ENCODE measurements at regions not wholly inside any gene's neighbourhood (a gene's known extent, or its start where the extent isn't known, plus 50 kb on each side); places are given as distances from the start of the nearest gene placed in this dataset.

GRCh38 chr2:129367107-129367506 lies 612.4 kb upstream of the RAB6C start:
- 80% methylated on average over 4 of the region's 4 CpGs for WGBS
- no peak for DNase-seq (ENCODE audit: low read depth in 6 of 9, low spot score in 9 of 9)
- no peak overlapping the region for H3K27ac ChIP-seq (ENCODE audit: low read depth in 1 of 2, low read length in 1 of 2)
- H3K4me1 ChIP-seq (ENCODE audit: control insufficient read depth in 2 of 2, insufficient read depth in 2 of 2, low read length in 2 of 2): no peaks in the 10 kb centered on the region
- no peaks in the 10 kb centered on the region for H3K9me3 ChIP-seq (ENCODE audit: control insufficient read depth in 2 of 2, insufficient read depth in 1 of 2, low read length in 1 of 2)
- no peak overlapping the region for H3K4me3 ChIP-seq (ENCODE audit: low read length in 2 of 2)
- no peaks in the 10 kb centered on the region for H3K27me3 ChIP-seq (ENCODE audit: control insufficient read depth in 2 of 2, insufficient read depth in 1 of 2, low read length in 1 of 2)
- H3K36me3 ChIP-seq (ENCODE audit: control insufficient read depth in 2 of 2, insufficient read depth in 2 of 2, low read length in 1 of 2): no peaks in the 10 kb centered on the region

- 95% methylated on average over 2 of the region's 2 CpGs for WGBS
- Histone ChIP-seq H3K4me3 (ENCODE audit: low read length in 2 of 2) (no peak overlapping the region), H3K9me3 (ENCODE audit: control insufficient read depth in 2 of 2, insufficient read depth in 1 of 2, low read length in 1 of 2) (no peaks in the 10 kb centered on the region), H3K36me3 (ENCODE audit: control insufficient read depth in 2 of 2, insufficient read depth in 2 of 2, low read length in 1 of 2) (no peaks in the 10 kb centered on the region), H3K4me1 (ENCODE audit: control insufficient read depth in 2 of 2, insufficient read depth in 2 of 2, low read length in 2 of 2) (no peaks in the 10 kb centered on the region), H3K27ac (ENCODE audit: low read depth in 1 of 2, low read length in 1 of 2) (no peak overlapping the region), H3K27me3 (ENCODE audit: control insufficient read depth in 2 of 2, insufficient read depth in 1 of 2, low read length in 1 of 2) (no peaks in the 10 kb centered on the region)
- no peak for DNase-seq (ENCODE audit: low read depth in 6 of 9, low spot score in 9 of 9)
Observed at GRCh38 chr2:129369437-129369836, 610.0 kb upstream of the RAB6C start.

- no peaks in the 10 kb centered on the region for H3K9me3 ChIP-seq (ENCODE audit: control insufficient read depth in 2 of 2, insufficient read depth in 1 of 2, low read length in 1 of 2)
- H3K27ac ChIP-seq (ENCODE audit: low read depth in 1 of 2, low read length in 1 of 2): no peak overlapping the region
- no peak overlapping the region for H3K4me3 ChIP-seq (ENCODE audit: low read length in 2 of 2)
- DNase-seq (ENCODE audit: low read depth in 6 of 9, low spot score in 9 of 9): no peak
- H3K36me3 ChIP-seq (ENCODE audit: control insufficient read depth in 2 of 2, insufficient read depth in 2 of 2, low read length in 1 of 2): no peaks in the 10 kb centered on the region
- no peaks in the 10 kb centered on the region for H3K27me3 ChIP-seq (ENCODE audit: control insufficient read depth in 2 of 2, insufficient read depth in 1 of 2, low read length in 1 of 2)
- no peaks in the 10 kb centered on the region for H3K4me1 ChIP-seq (ENCODE audit: control insufficient read depth in 2 of 2, insufficient read depth in 2 of 2, low read length in 2 of 2)
- 75% methylated on average over 7 of the region's 7 CpGs for WGBS
Observed at GRCh38 chr2:129374452-129374851, 605.0 kb upstream of the RAB6C start.

DNA sequence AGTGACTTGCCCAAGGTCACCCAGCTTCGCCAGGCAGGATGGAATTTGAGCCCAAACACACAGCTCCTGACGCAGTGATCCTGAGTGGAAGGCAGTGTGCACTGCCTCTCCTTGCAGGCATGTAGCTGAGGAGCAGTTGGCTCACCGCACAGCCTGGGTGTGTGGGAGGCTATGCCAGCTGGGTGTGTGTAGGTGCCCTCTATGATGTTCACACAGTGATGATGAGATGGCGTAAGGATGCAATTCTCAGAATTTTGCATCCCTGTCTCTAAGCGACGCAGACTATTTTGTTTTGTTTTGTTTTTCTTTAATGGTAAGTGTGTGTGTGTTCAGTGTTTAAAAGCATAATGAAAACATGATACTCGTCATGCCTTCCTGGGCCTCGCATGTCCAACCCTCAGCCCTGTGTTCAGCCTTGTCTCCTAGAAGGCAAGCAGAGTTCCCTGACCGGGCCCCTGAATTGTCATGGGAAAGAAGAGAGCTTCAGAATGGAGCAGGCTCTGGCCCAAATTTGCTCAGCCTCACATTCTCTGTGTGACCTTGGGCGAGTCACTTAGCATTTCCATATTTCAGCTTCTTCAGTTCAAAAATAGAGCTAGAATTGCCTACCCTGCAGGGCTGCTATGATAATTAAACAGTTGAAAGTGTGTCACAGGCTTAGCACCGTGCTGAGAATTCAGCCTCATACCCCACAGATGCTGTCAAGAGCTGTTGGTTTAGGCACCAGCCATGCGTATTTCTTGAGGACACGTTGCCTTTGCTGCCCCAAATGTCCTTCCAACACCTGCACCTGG lies 603.6 kb upstream of the RAB6C start:
- Histone ChIP-seq H3K27me3 (ENCODE audit: control insufficient read depth in 2 of 2, insufficient read depth in 1 of 2, low read length in 1 of 2) (no peaks in the 10 kb centered on the region), H3K4me3 (ENCODE audit: low read length in 2 of 2) (no peak overlapping the region), H3K27ac (ENCODE audit: low read depth in 1 of 2, low read length in 1 of 2) (no peak overlapping the region), H3K9me3 (ENCODE audit: control insufficient read depth in 2 of 2, insufficient read depth in 1 of 2, low read length in 1 of 2) (no peaks in the 10 kb centered on the region), H3K36me3 (ENCODE audit: control insufficient read depth in 2 of 2, insufficient read depth in 2 of 2, low read length in 1 of 2) (no peaks in the 10 kb centered on the region), H3K4me1 (ENCODE audit: control insufficient read depth in 2 of 2, insufficient read depth in 2 of 2, low read length in 2 of 2) (no peaks in the 10 kb centered on the region)
- 94% methylated on average over 13 of the region's 13 CpGs for WGBS
- no peak for DNase-seq (ENCODE audit: low read depth in 6 of 9, low spot score in 9 of 9)

- no peaks in the 10 kb centered on the region for H3K27me3 ChIP-seq (ENCODE audit: control insufficient read depth in 2 of 2, insufficient read depth in 1 of 2, low read length in 1 of 2)
- no peak overlapping the region for H3K27ac ChIP-seq (ENCODE audit: low read depth in 1 of 2, low read length in 1 of 2)
- no peak for DNase-seq (ENCODE audit: low read depth in 6 of 9, low spot score in 9 of 9)
- 86% methylated on average over 16 of the region's 16 CpGs for WGBS
- H3K9me3 ChIP-seq (ENCODE audit: control insufficient read depth in 2 of 2, insufficient read depth in 1 of 2, low read length in 1 of 2): no peaks in the 10 kb centered on the region
- no peak overlapping the region for H3K4me3 ChIP-seq (ENCODE audit: low read length in 2 of 2)
- H3K4me1 ChIP-seq (ENCODE audit: control insufficient read depth in 2 of 2, insufficient read depth in 2 of 2, low read length in 2 of 2): no peaks in the 10 kb centered on the region
- no peaks in the 10 kb centered on the region for H3K36me3 ChIP-seq (ENCODE audit: control insufficient read depth in 2 of 2, insufficient read depth in 2 of 2, low read length in 1 of 2)
Observed at GRCh38 chr2:129376426-129377077, 602.9 kb upstream of the RAB6C start.

- no peaks in the 10 kb centered on the region for H3K9me3 ChIP-seq (ENCODE audit: control insufficient read depth in 2 of 2, insufficient read depth in 1 of 2, low read length in 1 of 2)
- no peaks in the 10 kb centered on the region for H3K36me3 ChIP-seq (ENCODE audit: control insufficient read depth in 2 of 2, insufficient read depth in 2 of 2, low read length in 1 of 2)
Observed at GRCh38 chr2:129377078-129377469, 602.4 kb upstream of the RAB6C start.

GRCh38 chr2:129378186-129378585 lies 601.3 kb upstream of the RAB6C start:
- Histone ChIP-seq H3K4me3 (ENCODE audit: low read length in 2 of 2) (no peak overlapping the region), H3K27ac (ENCODE audit: low read depth in 1 of 2, low read length in 1 of 2) (no peak overlapping the region), H3K9me3 (ENCODE audit: control insufficient read depth in 2 of 2, insufficient read depth in 1 of 2, low read length in 1 of 2) (no peaks in the 10 kb centered on the region), H3K27me3 (ENCODE audit: control insufficient read depth in 2 of 2, insufficient read depth in 1 of 2, low read length in 1 of 2) (no peaks in the 10 kb centered on the region), H3K36me3 (ENCODE audit: control insufficient read depth in 2 of 2, insufficient read depth in 2 of 2, low read length in 1 of 2) (no peaks in the 10 kb centered on the region), H3K4me1 (ENCODE audit: control insufficient read depth in 2 of 2, insufficient read depth in 2 of 2, low read length in 2 of 2) (no peaks in the 10 kb centered on the region)
- 90% methylated on average over 10 of the region's 10 CpGs for WGBS
- no peak for DNase-seq (ENCODE audit: low read depth in 6 of 9, low spot score in 9 of 9)

More at GRCh38 chr2:129377078-129377469, 602.4 kb upstream of the RAB6C start:
- Histone ChIP-seq H3K4me1 (ENCODE audit: control insufficient read depth in 2 of 2, insufficient read depth in 2 of 2, low read length in 2 of 2) (no peaks in the 10 kb centered on the region), H3K4me3 (ENCODE audit: low read length in 2 of 2) (no peak overlapping the region), H3K27ac (ENCODE audit: low read depth in 1 of 2, low read length in 1 of 2) (no peak overlapping the region), H3K27me3 (ENCODE audit: control insufficient read depth in 2 of 2, insufficient read depth in 1 of 2, low read length in 1 of 2) (no peaks in the 10 kb centered on the region)
- no peak for DNase-seq (ENCODE audit: low read depth in 6 of 9, low spot score in 9 of 9)
- 87% methylated on average over 4 of the region's 4 CpGs for WGBS

GRCh38 chr2:129379411-129379810 lies 600.1 kb upstream of the RAB6C start:
- H3K27ac ChIP-seq (ENCODE audit: low read depth in 1 of 2, low read length in 1 of 2): no peak overlapping the region
- H3K4me1 ChIP-seq (ENCODE audit: control insufficient read depth in 2 of 2, insufficient read depth in 2 of 2, low read length in 2 of 2): no peaks in the 10 kb centered on the region
- H3K4me3 ChIP-seq (ENCODE audit: low read length in 2 of 2): no peak overlapping the region
- 73% methylated on average over 3 of the region's 3 CpGs for WGBS
- no peaks in the 10 kb centered on the region for H3K36me3 ChIP-seq (ENCODE audit: control insufficient read depth in 2 of 2, insufficient read depth in 2 of 2, low read length in 1 of 2)
- no peaks in the 10 kb centered on the region for H3K9me3 ChIP-seq (ENCODE audit: control insufficient read depth in 2 of 2, insufficient read depth in 1 of 2, low read length in 1 of 2)
- no peak for DNase-seq (ENCODE audit: low read depth in 6 of 9, low spot score in 9 of 9)
- H3K27me3 ChIP-seq (ENCODE audit: control insufficient read depth in 2 of 2, insufficient read depth in 1 of 2, low read length in 1 of 2): no peaks in the 10 kb centered on the region

DNA sequence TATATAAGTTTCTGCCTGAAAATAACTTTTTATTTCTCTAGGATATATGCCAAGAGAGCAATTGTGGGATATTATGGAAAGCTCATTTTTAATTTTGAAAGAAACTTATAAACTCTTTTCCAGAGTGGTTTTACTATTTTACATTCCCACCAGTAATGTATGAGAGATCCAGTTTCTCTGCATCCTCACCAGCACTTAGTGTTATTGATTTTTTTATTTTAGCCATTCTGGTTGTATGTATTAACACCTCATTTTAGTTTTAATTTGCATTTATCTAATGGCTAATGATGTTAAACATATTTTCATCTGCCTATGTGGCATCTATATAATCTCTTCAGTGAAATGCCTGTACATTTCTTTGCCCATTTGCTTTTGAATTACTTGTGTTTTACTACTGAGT lies 597.7 kb upstream of the RAB6C start:
- no peak for DNase-seq (ENCODE audit: low read depth in 6 of 9, low spot score in 9 of 9)
- Histone ChIP-seq H3K27ac (ENCODE audit: low read depth in 1 of 2, low read length in 1 of 2) (no peak overlapping the region), H3K4me3 (ENCODE audit: low read length in 2 of 2) (no peak overlapping the region), H3K4me1 (ENCODE audit: control insufficient read depth in 2 of 2, insufficient read depth in 2 of 2, low read length in 2 of 2) (no peaks in the 10 kb centered on the region), H3K27me3 (ENCODE audit: control insufficient read depth in 2 of 2, insufficient read depth in 1 of 2, low read length in 1 of 2) (no peaks in the 10 kb centered on the region), H3K36me3 (ENCODE audit: control insufficient read depth in 2 of 2, insufficient read depth in 2 of 2, low read length in 1 of 2) (no peaks in the 10 kb centered on the region), H3K9me3 (ENCODE audit: control insufficient read depth in 2 of 2, insufficient read depth in 1 of 2, low read length in 1 of 2) (no peaks in the 10 kb centered on the region)

Data from thymus (tissue), 11 donors.